ENCODE measurements at regions not wholly inside any gene's neighbourhood (a gene's known extent, or its start where the extent isn't known, plus 50 kb on each side); places are given as distances from the start of the nearest gene placed in this dataset.
"Not testable (repeated sequence)": the region's sequence is repeated elsewhere in the genome, so short reads cannot be mapped to it uniquely, and the experiment has no call there.

DNA sequence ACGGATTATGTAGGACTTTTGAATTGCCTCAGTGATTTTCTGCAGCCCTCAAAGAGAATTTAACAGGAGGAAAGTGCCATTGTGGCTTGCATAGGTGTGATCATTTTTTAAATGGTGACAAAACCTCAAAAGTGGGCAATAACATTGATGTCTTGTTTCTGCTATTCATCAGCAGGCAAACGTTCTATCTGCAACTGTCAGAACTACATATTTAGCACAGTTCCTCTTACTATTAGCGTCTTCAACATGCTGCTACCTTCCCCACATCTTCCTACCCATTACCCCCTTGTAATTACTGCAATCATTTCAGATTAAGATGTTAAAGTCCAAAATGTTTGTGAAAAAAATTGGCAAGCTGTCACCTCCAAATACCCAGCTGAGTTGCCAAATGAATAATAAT, 254.6 kb downstream of the SMARCA2 start:
- Mint-ChIP-seq H3K9me3 (no peaks in the 10 kb centered on the region), H3K4me3 (no peak overlapping the region), H3K36me3 (no peaks in the 10 kb centered on the region), H3K27ac (no peak overlapping the region), H3K4me1 (no peaks in the 10 kb centered on the region)
- ATAC-seq (no peak), DNase-seq (ENCODE audit: low spot score in 2 of 2) (no peak)

DNA sequence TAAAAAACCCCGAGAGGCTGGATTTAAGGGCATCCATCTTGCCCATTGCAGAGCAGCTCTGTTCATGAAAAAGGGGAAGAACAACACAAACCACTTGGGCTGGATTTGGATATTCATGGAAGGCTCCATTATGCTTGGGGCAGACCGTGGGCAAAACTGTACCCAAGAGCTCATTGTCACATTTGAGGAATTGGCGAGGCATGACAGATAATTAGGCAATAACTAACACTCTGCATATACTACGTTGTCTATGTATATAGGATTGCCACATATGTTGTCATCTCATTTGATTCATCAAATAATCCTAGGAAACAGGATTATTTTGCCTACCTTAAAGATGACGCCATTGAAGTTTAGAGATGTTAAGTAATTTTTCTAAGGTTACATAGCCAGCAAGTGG, 255.4 kb downstream of the SMARCA2 start:
- DNase-seq (ENCODE audit: low spot score in 2 of 2) (no peak), ATAC-seq (no peak)
- Mint-ChIP-seq H3K4me1 (no peaks in the 10 kb centered on the region), H3K27ac (no peak overlapping the region), H3K4me3 (no peak overlapping the region), H3K9me3 (no peaks in the 10 kb centered on the region), H3K36me3 (no peaks in the 10 kb centered on the region)

DNA sequence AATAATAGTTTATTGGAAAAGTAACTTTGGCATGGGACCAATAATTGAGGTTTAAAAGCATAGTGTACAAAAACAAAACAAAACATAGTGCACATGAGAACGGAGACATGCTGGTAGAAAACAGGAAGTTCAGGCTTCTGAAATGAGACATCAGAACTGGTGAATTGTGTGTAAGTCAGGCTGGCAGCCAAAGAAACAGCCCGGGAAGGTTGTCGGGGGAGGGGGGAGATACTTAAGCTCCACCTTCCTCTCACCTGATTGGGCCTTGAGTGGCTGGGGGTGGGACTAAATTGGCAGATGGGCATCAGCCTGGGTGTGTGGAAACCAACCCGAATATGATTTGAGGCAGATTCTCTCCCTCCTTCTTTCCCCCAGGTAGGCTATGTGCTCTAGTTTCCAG, 256.3 kb downstream of the SMARCA2 start:
- no peak overlapping the region for H3K27ac Mint-ChIP-seq
- DNase-seq (ENCODE audit: low spot score in 2 of 2), result no peak
- no peaks in the 10 kb centered on the region for H3K36me3 Mint-ChIP-seq
- no peak overlapping the region for H3K4me3 Mint-ChIP-seq
- peak; percentile 60 for ATAC-seq
- H3K4me1 Mint-ChIP-seq, result no peaks in the 10 kb centered on the region
- no peaks in the 10 kb centered on the region for H3K9me3 Mint-ChIP-seq

DNA sequence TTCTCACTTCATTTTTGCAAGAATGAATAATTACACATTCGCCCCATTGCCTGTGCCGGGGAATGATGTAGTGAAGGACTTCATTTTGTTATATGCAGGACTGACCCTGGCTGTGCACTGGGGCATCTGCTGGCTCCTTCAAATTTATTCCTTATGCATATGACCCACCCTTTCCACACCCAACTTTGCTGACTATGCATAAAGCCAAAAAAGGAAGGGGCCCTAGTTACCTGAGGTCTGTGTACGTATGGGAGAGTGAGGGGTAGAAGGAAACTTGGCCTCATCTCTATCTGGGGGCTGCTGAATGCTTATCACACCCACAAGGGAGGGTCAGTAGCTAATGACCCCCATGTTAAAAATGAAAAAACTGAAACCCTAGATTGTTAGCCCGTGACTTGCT, 259.6 kb downstream of the SMARCA2 start:
- no peak for ATAC-seq
- no peak for DNase-seq (ENCODE audit: low spot score in 2 of 2)
- no peaks in the 10 kb centered on the region for H3K4me1 Mint-ChIP-seq
- H3K27ac Mint-ChIP-seq, result no peak overlapping the region
- no peak overlapping the region for H3K4me3 Mint-ChIP-seq
- no peaks in the 10 kb centered on the region for H3K9me3 Mint-ChIP-seq
- no peaks in the 10 kb centered on the region for H3K36me3 Mint-ChIP-seq

DNA sequence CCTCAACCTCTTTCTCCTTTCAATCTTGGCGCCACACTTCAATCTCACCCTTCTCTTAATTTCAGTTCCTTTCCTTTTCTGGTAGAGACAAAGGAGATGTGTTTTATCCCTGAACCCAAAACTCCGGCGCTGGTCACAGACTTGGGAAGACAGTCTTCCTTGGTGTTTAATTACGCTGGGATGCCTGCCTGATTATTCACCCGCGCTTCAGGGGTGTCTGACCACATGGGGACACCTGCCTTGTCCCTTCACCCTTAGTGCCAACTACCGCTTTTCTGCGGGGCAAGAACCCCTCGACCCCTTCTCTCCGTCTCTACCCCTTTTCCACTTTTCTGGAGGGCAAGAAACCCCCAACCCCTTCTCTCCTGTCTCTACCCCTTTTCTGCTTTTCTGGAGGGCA, 261.1 kb downstream of the SMARCA2 start:
- no peaks in the 10 kb centered on the region for H3K9me3 Mint-ChIP-seq
- ATAC-seq (no peak), DNase-seq (ENCODE audit: low spot score in 2 of 2) (no peak)
- H3K4me1 Mint-ChIP-seq, result no peaks in the 10 kb centered on the region
- no peaks in the 10 kb centered on the region for H3K36me3 Mint-ChIP-seq
- H3K4me3 Mint-ChIP-seq, result no peak overlapping the region
- H3K27ac Mint-ChIP-seq, result no peak overlapping the region

DNA sequence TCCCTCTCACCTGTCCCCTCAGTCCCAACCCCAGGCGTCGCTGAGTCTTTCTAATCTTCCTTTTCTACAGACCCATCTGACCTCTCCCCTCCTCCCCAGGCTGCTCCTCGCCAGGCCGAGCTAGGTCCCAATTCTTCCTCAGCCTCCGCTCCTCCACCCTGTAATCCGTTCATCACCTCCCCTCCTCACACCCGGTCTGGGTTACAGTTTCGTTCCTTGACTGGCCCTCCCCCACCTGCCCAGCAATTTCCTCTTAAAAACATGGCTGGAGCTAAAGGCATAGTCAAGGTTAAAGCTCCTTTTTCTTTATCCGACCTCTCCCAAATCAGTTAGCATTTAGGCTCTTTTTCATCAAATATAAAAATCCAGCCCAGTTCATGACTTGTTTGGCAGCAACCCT, 262.0 kb downstream of the SMARCA2 start:
- H3K36me3 Mint-ChIP-seq; H3K4me3 Mint-ChIP-seq; DNase-seq (ENCODE audit: low spot score in 2 of 2); H3K9me3 Mint-ChIP-seq; H3K4me1 Mint-ChIP-seq; H3K27ac Mint-ChIP-seq; ATAC-seq: not testable (repeated sequence)

DNA sequence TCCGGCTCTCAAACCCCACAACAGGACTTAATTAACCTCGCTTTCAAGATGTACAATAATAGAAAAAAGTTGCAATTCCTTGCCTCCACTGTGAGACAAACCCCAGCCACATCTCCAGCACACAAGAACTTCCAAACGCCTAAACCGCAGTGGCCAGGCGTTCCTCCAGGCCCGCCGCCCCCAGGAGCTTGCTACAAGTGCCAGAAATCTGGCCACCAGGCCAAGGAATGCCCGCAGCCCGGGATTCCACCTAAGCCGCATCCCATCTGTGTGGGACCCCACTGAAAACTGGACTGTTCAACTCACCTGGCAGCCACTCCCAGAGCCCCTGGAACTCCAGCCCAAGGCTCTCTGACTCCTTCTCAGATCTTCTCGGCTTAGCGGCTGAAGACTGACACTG, 262.5 kb downstream of the SMARCA2 start:
- not testable (repeated sequence) for DNase-seq (ENCODE audit: low spot score in 2 of 2); H3K4me1 Mint-ChIP-seq; H3K9me3 Mint-ChIP-seq; H3K36me3 Mint-ChIP-seq; H3K4me3 Mint-ChIP-seq; ATAC-seq; H3K27ac Mint-ChIP-seq

DNA sequence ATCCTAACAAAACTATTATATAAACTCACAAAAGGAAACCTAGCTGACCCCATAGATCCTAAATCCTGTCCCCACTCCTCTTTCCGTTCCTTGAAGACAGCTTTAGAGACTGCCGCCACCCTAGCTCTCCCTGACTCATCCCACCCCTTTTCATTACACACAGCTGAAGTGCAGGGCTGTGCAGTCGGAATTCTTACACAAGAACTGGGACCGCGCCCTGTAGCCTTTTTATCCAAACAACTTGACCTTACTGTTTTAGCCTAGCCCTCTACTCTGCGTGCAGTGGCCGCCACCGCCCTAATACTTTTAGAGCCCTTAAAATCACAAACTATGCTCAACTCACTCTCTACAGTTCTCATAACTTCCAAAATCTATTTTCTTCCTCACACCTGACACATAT, 264.0 kb downstream of the SMARCA2 start:
- not testable (repeated sequence) for H3K36me3 Mint-ChIP-seq; H3K27ac Mint-ChIP-seq; H3K4me3 Mint-ChIP-seq; H3K4me1 Mint-ChIP-seq; H3K9me3 Mint-ChIP-seq; DNase-seq (ENCODE audit: low spot score in 2 of 2); ATAC-seq

DNA sequence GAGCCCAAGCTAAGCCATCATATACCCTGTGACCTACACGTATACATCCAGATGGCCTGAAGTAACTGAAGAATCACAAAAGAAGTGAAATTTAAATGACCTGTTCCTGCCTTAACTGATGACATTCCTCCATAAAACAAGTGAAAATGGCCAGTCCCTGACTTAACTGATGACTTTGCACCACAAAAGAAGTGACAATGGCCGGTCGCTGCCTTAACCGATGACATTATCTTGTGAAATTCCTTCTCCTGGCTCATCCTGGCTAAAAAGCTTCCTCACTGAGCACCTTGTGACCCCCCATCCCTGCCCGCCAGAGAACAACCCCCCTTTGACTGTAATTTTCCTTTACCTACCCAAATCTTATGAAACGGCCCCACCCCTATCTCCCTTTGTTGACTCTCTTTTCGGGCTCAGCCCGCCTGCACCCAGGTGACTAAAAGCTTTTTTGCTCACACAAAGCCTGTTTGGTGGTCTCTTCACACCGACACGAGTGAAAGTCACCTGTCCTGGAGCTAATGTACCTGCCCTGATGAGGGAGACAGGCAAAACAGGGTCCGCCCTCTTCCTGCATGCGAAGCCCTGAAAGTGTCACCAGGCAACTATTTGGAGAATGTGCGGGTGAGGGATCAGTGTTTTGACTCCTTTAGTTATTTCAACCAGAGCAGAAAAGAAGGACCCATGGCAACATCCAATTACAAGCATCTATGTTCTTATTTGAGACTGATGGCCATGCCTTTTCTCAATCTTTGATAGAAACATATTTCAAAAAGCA, 266.1 kb downstream of the SMARCA2 start:
- H3K4me3 Mint-ChIP-seq, result no peak overlapping the region
- no peak overlapping the region for H3K27ac Mint-ChIP-seq
- ATAC-seq (no peak), DNase-seq (ENCODE audit: low spot score in 2 of 2) (no peak)
- H3K4me1 Mint-ChIP-seq, result no peaks in the 10 kb centered on the region
- H3K9me3 Mint-ChIP-seq, result no peaks in the 10 kb centered on the region
- H3K36me3 Mint-ChIP-seq, result no peaks in the 10 kb centered on the region

DNA sequence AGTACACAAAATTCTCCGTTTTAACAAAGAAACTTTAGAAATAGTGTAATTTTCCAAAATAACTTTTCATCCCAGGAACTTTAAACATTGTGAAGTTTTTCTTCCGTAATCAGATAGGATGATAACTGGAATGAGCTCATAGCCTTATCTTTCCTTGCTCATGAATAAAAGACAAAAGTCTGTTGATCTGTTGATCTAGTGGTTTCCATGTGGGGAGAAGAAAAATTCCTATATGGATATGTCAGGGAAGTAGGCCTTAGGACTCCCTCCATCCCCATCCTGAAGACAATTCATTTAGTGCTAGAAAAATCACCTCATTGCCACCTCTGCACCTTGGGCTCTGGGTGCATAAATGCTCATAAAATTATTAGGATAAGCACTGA, 266.6 kb downstream of the SMARCA2 start:
- H3K9me3 Mint-ChIP-seq, result no peaks in the 10 kb centered on the region
- H3K27ac Mint-ChIP-seq, result no peak overlapping the region
- no peak for DNase-seq (ENCODE audit: low spot score in 2 of 2)
- ATAC-seq, result no peak
- no peaks in the 10 kb centered on the region for H3K4me1 Mint-ChIP-seq
- no peak overlapping the region for H3K4me3 Mint-ChIP-seq
- H3K36me3 Mint-ChIP-seq, result no peaks in the 10 kb centered on the region

DNA sequence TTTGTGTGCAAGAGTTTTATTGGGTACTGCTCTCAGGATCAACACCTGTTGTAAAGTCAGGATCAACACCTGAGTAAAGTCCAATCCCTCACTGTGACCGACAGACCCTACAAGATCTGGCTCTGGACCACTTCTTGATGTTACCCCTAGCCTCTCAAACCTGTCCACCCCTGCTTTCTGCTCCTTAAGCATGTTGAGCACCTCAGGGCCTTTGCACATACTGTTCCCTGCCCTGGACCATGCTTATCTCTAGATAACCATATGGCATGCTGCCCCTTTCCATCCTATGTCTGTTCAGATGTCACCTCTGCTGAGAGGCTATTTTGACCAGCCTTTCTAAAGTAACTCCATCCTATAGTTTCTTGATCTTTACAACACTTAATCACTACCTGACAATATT, 269.6 kb downstream of the SMARCA2 start:
- Mint-ChIP-seq H3K4me1 (no peaks in the 10 kb centered on the region), H3K27ac (no peak overlapping the region), H3K4me3 (no peak overlapping the region), H3K9me3 (no peaks in the 10 kb centered on the region), H3K36me3 (no peaks in the 10 kb centered on the region)
- ATAC-seq (no peak), DNase-seq (ENCODE audit: low spot score in 2 of 2) (no peak)

DNA sequence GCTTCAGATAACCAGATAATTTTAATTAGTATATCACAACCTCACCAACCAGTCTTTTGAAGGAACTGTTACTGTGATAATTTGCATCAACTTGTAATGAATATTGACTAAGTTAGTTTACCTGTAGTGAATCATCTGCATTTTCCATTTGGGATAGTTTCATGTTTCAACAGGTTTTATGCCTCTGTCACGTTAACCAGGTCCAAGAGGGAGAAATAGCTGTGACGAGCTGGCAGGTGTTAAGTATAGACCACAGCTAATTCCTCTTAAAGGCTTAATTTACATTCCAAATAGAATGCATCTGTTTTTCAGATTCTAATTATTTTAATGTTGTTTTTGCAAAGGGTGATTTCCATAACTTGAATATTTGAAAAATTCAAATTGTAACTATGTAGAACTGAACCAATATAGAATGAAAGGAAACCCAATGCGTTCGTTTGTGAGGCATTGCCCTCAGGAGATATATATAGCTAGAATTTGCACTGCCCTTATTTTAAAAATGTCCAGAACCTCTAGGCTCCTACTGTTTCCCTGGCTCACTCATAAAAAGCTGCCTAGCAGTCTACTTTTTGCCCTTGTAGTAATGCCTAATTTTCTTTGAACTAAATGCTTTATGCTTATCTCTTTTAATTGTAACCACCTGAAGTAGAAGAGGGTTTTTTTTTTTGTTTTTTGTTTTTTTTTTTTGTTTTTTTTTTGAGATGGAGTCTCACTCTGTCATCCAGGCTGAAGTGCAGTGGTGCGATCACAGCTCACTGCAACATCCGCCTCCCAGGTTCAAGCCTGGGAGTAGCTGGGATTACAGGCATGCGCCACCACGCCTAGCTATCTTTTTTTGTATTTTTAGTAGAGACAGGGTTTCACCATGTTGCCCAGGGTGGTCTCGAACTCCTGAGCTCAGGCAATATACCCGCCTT, 270.5 kb downstream of the SMARCA2 start:
- Mint-ChIP-seq H3K36me3 (no peaks in the 10 kb centered on the region), H3K4me3 (no peak overlapping the region), H3K4me1 (no peaks in the 10 kb centered on the region), H3K9me3 (no peaks in the 10 kb centered on the region), H3K27ac (no peak overlapping the region)
- ATAC-seq (no peak), DNase-seq (ENCODE audit: low spot score in 2 of 2) (no peak)

DNA sequence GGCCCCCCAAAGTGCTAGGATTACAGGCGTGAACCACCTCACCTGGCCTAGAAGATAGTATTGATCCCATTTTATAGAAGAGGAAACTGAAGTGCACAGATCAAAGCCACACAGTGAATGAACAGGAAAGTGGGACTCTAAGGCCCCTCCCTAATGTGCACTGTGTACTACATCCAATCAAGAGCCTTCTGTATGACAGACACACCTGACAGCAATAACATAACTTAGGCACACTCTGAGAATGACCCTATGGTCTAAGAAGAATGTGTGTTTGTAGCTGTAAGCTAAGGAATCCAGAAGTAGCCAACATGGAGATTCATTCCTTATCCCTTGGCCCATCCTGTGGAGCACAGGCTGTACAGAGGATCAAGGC, 271.2 kb downstream of the SMARCA2 start:
- no peak overlapping the region for H3K27ac Mint-ChIP-seq
- no peaks in the 10 kb centered on the region for H3K9me3 Mint-ChIP-seq
- H3K4me3 Mint-ChIP-seq, result no peak overlapping the region
- DNase-seq (ENCODE audit: low spot score in 2 of 2) (no peak), ATAC-seq (peak; percentile 15)
- H3K4me1 Mint-ChIP-seq, result no peaks in the 10 kb centered on the region
- H3K36me3 Mint-ChIP-seq, result no peaks in the 10 kb centered on the region

DNA sequence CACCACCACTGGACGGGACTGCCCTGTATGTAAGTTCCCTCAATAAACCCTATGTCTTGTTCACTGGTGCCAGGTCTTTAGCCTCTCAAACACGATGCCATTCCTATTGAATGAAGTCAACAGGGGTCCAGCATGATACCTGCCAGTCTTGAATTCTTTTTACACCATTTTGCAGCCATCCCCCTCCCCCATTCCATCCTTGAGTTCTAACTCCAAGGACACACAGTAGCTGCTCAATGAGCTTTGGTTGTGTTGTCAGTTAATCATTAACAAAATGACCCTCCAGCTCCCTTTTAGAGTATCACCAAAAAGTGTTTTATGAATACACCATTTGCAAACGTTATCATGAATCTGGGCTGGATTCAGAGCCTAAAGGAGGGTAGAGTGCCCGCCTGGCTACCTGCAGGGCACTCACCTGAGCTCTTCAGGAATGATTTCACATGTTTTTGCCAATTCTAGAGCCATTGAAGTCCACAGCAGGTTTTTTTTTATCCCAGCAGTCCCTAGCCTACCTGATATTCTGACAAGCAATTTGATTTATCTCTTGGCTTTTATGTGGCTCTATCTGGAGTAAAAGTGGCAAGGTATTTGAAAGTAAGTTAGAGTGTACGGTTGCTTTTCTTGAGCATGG, 271.8 kb downstream of the SMARCA2 start:
- no peaks in the 10 kb centered on the region for H3K9me3 Mint-ChIP-seq
- no peaks in the 10 kb centered on the region for H3K4me1 Mint-ChIP-seq
- H3K36me3 Mint-ChIP-seq, result no peaks in the 10 kb centered on the region
- no peak overlapping the region for H3K4me3 Mint-ChIP-seq
- H3K27ac Mint-ChIP-seq, result no peak overlapping the region
- ATAC-seq, result peak; percentile 37
- no peak for DNase-seq (ENCODE audit: low spot score in 2 of 2)

DNA sequence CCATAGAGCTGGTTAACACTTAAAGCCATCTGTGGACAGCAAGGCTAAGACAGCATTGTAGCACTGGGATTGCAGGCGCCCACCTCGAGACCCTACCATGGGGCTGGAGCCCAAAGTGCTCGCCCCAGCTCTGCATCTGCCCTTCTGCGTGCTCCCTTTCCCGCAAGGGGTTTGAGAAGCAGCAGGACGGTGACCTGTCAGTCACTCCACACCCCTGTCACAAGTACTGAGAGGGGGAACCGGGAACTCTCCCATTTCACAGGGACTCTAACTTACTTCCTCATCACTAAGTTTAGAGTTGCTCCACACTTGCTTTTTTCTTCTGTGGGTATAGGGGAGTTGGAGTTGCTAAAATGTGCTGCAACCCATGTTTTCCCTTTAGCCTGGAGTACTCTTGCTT, 273.2 kb downstream of the SMARCA2 start:
- H3K9me3 Mint-ChIP-seq, result no peaks in the 10 kb centered on the region
- no peak overlapping the region for H3K4me3 Mint-ChIP-seq
- ATAC-seq (no peak), DNase-seq (ENCODE audit: low spot score in 2 of 2) (no peak)
- H3K4me1 Mint-ChIP-seq, result no peaks in the 10 kb centered on the region
- no peaks in the 10 kb centered on the region for H3K36me3 Mint-ChIP-seq
- no peak overlapping the region for H3K27ac Mint-ChIP-seq

DNA sequence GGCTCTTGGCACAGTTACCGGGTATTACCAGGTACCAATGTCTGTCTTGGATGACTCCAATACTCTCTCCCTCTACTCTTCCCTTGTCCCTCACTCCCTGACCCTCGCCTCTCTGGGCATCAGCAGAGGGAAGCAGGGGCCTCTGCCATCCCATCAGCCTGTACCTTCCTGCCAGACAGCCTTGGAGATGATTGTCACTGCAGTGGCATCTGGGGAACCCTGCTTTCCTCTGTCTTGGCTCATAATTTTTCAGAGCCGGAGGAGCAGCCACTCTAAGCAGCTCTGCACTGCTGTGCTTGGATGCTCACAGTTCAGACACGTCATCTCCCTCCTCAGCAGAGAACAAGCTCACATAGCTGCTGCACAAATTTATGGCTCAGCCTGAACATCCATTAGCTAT, 274.1 kb downstream of the SMARCA2 start:
- no peak overlapping the region for H3K4me3 Mint-ChIP-seq
- H3K27ac Mint-ChIP-seq, result no peak overlapping the region
- DNase-seq (ENCODE audit: low spot score in 2 of 2) (no peak), ATAC-seq (no peak)
- H3K36me3 Mint-ChIP-seq, result no peaks in the 10 kb centered on the region
- no peaks in the 10 kb centered on the region for H3K9me3 Mint-ChIP-seq
- no peaks in the 10 kb centered on the region for H3K4me1 Mint-ChIP-seq
